ENCODE measurements at regions not wholly inside any gene's neighbourhood (a gene's known extent, or its start where the extent isn't known, plus 50 kb on each side); places are given as distances from the start of the nearest gene placed in this dataset.

DNA sequence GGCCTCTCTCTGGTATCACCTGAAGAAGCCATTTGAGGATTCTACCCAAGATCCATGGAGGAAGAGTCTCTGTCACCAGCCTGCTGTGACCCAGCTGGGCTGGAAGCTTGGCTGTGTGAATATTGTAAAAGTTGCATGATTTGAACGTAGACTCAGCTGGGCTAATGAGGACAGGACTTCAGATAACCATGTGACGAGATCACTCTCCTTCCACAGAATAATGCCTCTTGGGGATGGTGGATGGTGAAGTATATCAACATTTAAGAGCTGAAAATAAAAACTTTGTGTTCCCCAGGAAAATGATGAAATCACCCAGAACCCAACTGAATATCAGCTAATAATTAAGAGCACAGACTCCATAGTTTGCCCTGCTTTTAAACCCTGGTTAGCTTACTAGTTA, 427.9 kb downstream of the CD83 start:
- TF ChIP-seq SIN3A (IDR thresholded peaks at IDR 0.05; ENCODE audit: borderline replicate concordance, insufficient read depth, low read length) (no peak), POLR2AphosphoS5 (IDR thresholded peaks at IDR 0.05; ENCODE audit: low read depth, low read length) (no peak), TAF1 (IDR thresholded peaks at IDR 0.05; ENCODE audit: borderline replicate concordance, insufficient read depth, low read length) (no peak)
